HCT116 (cell line): ENCODE measurements at regions not wholly inside any gene's neighbourhood (a gene's known extent, or its start where the extent isn't known, plus 50 kb on each side); places are given as distances from the start of the nearest gene placed in this dataset.

Experiments
- EZH2 ChIP-seq: fragments of 200-600 bp; sonication (generic); IDR thresholded peaks from 2 replicates; pipeline ENCODE4 v1.6.1; 2017; ENCODE audit warnings: antibody characterized with exemption, mixed run types
- POLR2A ChIP-seq: IDR thresholded peaks from 2 replicates; pipeline ENCODE4 v1.7.0; 2011; ENCODE audit warnings: borderline replicate concordance; ENCODE audit not compliant: insufficient read depth, insufficient read length; ENCODE audit errors: extremely low read depth
- POLR2AphosphoS5 ChIP-seq: IDR thresholded peaks from 2 replicates; pipeline ENCODE4 v1.6.1; 2011; ENCODE audit warnings: mild to moderate bottlenecking, low read depth, low read length, moderate library complexity

- no peak for TF ChIP-seq POLR2A
- TF ChIP-seq POLR2AphosphoS5 = no peak
- no peak for TF ChIP-seq EZH2
Measured at GRCh38 chr18:47552783-47553182, 301.3 kb upstream of the SKOR2 start.
